GM18502 (cell line): ENCODE measurements at regions not wholly inside any gene's neighbourhood (a gene's known extent, or its start where the extent isn't known, plus 50 kb on each side); places are given as distances from the start of the nearest gene placed in this dataset.
"Not testable (repeated sequence)": the region's sequence is repeated elsewhere in the genome, so short reads cannot be mapped to it uniquely, and the experiment has no call there.

Source experiments
- ATAC-seq: cut with Tn5 transposase; IDR thresholded peaks from one replicate; pipeline ENCODE4 v1.9.1; 2021; ENCODE audit warnings: mild to moderate bottlenecking; ENCODE audit not compliant: unreplicated experiment, poor library complexity

DNA sequence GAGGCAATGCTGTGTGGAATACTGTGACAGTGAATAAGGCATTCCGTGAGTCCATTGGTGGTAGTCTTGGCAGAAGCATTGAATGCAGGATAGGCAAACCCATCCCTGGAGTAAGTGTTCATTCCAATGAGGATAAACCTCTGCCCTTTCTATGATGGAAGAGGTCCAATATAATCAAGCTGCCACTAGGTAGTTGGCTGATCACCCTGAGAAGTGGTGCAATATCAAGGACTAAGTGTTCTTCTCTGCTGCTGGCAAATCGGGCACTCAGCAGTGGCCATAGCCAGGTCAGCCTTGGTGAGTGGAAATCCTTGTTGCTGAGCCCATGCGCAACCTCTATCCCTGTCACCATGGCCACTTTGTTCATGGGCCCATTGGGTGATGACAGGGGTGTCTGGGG lies 70.1 kb downstream of the FBXO4 start:
- no peak for ATAC-seq

DNA sequence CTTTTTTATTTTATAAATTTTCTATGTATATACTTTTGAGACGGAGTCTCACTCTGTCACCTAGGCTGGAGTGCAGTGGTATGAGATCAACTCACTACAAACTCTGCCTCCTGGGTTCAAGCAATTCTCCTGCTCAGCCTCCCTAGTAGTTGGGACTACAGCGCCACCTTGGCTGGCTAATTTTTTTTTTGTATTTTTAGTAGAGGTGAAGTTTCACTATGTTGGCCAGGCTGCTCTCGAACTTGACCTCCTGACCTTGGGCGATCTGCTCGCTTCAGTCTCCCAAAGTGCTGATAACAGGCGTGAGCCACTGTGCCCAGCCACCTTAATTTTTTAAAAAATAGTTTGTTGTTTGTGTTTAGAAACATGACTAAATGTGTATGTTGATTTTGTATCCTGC lies 76.6 kb downstream of the FBXO4 start:
- no peak for ATAC-seq

DNA sequence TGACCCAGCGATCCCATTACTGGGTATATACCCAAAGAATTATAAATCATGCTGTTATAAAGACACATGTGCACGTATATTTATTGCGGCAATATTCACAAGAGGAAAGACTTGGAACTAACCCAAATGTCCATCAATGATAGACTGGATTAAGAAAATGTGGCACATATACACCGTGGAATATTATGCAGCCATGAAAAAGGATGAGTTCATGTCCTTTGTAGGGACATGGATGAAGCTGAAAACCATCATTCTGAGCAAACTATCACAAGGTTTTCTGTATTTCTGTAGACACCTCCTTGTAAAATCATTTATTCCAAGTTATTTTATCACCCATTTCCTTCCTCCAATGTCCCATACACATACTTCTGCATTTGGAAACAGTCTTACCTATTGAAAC lies 78.8 kb downstream of the FBXO4 start:
- not testable (repeated sequence) for ATAC-seq

DNA sequence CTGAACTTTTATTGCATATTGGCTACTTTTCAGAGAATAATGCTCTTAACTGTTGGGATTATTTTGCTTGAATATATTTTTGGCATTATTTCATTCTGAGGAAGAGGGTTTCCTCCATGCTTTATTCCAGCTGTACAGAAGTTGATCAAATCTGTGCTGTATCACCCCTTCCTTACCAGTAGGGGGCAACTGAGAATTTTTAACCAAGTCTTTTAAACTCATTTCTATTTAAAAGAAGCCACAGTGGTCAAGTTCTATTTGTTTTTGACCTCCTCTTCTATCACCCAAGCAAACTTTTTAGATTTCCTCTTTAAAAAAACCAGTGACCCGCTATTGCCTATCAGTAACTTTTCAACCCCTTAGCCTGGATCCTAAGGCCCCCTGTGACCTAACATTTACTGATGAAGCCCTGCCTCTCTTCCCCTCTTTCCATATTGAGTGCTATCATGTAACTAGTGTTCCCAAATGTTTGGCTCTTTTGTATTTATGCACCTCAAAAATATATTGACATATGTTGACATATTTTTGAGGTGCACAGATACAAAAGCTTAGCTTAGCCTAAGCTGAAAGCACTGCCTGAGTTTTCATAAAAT lies 80.6 kb downstream of the FBXO4 start:
- peak; percentile 79 for ATAC-seq

DNA sequence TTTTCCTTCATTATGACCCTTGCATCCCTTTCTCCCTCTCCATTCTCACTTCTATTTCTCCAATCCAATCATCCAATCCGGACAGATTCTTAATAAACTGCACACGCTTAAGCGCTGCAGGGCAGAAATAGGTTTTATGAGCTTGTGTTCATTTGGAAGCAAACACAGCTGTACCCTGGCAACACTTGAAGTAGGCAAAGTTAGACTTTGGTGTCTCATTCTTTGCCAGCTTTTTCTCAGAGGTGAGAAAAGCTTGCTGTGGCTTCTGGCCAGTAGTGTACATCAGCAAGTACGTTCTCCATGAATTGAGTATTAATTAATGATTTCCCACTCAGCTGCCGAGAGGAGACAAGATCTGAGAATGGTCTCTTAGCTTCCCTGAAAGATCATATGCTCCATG lies 88.5 kb downstream of the FBXO4 start:
- ATAC-seq, result no peak

DNA sequence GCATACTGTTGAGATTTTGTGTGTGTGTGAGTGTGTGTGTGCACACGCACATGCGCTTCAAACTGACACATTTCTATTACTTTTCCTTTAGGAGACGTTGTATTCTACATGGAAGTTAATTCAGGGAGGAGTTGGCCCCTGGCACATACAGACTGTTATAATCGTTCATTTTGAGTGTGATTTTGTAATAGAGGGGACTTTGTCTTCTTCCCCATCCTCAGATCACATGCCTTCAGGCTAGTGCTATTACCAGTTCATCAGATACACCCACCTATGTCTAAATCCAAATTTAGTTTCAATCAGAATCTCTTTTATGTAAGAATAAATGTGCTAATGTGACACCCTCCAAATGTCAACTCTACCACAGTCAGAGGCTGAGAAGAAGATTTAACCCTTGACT lies 90.2 kb downstream of the FBXO4 start:
- no peak for ATAC-seq

DNA sequence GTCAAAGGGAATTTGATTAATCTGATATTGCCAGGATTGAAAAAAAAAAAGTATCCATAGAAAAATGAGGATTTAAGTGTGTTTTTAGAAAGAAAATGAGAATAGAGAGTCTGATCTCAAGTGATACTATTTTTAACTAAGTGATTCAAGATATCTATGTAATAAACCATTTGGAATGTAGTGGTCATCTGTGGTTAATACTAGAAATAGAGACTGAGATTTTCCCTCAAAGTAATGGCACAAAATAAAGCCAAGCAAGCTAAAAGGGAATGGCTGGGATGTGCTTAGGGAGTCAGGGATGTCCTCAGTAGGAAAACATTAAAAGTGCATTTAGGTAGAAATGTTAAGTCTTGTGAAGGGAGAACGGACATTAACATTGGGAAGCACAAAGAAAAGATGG lies 90.6 kb downstream of the FBXO4 start:
- ATAC-seq, result no peak

DNA sequence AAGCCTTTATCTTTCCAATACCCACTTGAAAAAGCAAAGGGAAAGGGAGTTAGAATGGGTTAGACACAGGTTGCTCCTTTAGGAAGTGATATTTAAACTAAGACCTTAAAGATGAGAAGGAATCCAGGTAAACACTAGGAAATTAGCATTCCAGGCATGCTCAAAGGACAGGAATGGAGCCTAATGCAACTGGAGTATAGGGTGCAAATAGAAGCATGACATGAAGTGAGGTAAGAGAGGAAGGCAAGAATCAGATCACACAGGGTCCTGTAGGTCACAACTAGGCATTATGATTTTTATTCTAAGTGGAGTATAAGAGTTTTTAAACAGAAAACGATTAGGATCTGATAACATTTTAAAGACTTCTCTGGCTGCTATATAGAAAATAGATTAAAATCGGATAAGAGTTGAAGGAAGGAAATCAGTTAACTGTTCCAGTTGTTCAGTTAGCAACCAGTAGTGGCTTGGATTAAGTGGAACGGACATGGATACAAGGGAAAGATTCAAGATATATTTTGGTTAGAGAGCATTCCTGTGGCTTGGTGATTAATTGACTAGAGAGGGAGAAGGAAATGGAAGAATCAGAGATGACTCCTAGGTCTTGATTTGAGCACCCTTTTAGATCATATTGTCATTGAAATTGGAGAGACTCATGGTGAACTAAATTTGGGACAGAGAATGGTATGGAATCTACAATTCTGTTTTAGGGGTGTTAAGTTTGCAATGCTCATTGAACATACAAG lies 95.9 kb downstream of the FBXO4 start:
- no peak for ATAC-seq

DNA sequence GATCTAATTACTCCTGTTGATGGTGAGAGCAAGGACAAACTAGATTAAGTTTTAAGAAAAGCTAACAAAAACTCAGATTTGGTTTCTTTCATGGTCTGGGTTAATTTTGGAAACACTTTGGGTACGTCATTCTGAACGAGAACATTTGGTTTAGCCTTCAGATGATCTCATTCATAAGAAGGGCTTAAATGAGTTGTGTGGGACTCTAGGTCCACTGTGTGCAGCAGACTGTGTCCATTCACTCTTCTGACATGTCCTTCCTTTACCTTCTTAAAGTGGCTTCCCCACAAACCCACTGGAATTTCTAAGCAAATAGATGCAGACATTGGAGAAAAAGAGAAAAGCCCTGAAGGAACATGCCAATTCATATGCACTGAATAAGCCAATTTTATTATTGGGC lies 96.8 kb downstream of the FBXO4 start:
- no peak for ATAC-seq

DNA sequence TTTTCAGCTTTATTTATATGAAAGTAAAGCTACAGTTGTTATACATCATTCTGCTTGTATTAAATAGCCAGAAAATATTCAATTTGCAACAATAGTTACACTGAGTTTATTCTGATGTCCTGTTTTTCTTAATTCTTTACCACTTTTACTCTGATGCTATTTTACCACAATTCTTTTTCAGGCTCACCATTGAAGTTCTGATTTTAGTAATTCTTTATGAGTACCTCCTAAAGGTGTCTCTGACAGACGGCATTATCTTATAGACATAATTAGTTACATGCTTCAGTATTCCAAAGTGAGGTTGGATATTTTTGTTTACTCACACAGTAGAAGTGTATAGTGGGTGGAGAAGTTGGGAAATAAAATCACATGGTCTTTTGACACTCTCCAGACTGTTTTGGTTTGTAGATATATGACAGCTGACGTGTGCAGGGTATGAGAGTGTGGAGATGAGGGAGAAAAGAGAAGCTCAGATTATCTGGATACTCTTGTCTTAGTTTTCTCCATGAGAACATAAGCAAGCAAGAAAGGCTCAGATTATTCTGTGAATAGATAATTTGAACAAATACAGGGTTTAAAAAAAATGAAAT lies 97.4 kb downstream of the FBXO4 start:
- no peak for ATAC-seq

DNA sequence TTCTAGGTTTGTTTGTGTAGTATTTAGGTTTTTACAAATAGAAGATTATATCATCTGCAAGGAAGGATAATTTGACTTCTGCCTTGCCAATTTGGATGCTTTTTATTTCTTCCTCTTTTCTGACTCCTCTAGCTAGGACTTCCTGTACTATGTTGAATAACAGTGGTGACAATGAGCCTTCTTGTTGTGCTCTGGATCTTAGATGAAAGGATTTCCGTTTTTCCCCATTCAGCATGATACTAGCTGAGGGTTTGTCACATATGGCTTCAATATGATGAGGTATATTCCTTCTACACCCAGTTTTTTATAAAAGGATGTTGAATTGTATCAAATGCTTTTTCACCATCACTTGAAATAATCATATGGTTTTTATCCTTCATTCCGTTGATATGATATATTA lies 101.4 kb downstream of the FBXO4 start:
- ATAC-seq, result no peak

DNA sequence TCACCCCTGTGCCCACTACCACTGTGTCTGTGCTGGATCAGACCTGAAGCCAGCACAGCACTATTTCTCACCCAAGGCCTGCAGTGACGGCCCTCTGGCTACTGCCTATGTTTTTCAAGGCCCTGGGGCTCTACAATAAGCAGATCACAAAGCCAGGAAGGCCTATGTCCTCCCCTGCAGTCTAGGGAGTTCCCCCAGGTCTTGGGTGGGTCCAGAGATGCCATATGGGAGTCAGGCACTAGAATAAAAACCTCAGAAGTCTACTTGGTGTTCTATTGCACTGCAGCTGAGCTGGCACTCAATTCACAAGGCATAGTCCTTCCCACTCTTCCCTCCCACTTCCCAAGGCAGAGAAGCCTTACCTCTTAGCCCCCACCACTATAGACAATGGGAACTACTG lies 107.1 kb downstream of the FBXO4 start:
- no peak for ATAC-seq

DNA sequence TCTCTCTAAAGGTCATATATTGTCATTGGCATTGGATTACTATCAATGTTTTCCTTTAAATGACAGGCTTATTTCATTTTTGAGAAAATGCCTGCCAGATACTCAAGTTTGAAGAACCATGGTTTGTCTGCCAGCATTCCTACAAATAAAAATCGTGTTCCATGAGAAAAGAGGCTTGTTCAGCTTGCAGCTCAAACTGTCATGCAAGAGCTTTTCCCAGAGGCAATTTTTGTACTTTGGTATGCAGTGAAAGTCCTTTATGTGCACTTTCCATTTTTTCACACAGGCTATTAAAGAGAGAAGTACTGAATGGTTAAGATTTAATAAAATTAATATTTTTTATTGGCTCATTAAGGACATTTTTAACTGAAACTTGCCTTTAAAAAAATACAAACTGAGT lies 110.4 kb downstream of the FBXO4 start:
- no peak for ATAC-seq

DNA sequence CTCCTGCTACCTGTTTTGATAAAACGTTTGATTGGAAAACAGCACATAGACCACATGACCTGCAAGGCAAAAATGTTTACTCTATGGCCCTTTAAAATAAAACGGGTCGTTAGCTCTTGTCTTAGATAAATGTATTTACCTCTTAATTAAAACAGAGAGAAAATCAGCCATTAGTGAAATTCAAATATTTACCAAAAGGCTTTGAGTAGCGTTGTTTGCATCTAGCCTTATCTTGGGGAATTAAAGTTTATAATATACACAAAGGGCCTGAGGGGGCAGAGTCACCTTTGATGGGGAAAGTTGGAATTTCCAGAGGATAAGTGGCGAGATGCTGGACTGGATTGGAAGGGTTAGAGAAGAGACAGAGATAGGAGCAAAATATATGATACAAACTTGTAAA lies 111.3 kb downstream of the FBXO4 start:
- ATAC-seq, result no peak

DNA sequence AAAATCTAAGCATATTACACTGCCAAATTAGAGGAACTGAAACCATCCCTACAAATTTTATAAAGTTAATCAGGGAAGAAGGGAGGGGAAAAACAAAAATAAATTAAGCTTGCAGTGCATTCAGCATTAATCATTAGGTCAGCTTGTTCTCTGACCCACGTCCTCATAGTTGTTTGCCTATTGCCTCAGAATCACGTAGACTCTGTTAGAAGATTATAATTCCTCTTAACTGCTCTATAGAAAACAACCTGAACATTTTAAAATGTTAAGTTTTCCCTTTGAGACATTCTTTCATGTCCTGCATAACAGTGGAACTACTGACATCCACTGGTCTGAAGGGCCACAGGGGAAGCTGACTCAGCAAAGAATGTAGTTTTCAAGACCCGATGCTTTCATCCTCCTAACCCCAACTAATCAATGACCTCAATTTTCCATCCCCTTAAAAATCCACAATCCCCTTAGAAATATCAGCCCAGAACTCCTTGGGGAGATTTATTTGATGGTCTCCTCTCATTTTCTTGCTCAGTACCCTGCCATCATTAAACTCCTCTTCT lies 112.4 kb downstream of the FBXO4 start:
- no peak for ATAC-seq

DNA sequence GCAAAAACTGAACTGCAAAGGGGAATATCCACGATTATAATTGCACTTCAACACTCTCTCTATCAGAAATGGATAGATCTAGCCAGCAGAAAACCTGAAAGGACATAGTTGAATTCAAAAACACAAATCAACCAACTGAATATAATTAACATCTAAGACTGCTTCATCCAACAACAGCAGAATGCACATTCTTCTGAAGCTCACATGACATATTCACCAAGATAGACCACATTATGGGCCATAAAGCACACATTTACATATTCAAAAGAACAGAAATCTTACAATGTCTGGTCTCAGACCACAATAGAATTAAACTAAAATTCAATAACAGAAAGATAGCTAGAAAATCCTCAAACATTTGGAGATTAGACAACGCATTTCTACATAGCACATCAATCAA lies 118.3 kb downstream of the FBXO4 start:
- ATAC-seq, result no peak

DNA sequence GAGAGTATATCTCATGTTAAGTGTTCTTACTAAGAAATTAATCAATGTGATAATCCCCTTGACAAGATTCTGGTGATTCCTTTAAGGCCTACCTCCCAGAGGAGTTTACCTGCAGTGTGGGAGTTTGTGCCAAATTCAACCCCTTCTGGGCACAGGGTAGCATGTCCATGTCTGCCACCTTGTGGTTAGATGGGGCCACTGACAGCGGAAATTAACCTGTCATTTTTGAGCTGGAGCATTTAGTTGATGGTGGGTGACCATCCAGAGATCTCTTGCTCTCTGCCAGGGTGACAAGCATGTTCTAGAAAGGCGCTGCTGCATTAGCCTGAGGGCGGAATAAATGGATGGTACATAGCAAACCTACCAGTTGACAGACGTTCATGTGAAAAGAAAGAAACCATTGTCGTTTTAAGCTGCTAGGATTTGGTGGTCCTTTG lies 132.2 kb downstream of the FBXO4 start:
- ATAC-seq, result peak; percentile 94

DNA sequence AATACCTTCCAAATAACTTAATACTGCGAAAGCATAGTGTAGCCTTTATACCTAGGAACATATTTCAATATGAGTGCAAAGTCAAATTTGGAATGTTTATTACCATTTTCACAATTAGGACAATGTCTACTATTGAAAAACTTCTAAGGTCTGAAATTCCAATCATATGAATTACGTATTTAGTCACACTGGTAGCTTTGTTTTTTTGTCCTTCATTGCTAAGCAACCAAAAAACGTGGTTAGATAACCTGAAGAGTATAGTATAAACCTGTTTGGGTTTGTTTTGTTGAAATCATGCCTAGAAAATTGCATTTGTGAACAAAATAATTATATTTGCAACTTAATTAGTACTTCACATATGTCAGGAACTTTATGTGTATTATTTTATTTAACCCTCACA lies 134.2 kb downstream of the FBXO4 start:
- no peak for ATAC-seq

DNA sequence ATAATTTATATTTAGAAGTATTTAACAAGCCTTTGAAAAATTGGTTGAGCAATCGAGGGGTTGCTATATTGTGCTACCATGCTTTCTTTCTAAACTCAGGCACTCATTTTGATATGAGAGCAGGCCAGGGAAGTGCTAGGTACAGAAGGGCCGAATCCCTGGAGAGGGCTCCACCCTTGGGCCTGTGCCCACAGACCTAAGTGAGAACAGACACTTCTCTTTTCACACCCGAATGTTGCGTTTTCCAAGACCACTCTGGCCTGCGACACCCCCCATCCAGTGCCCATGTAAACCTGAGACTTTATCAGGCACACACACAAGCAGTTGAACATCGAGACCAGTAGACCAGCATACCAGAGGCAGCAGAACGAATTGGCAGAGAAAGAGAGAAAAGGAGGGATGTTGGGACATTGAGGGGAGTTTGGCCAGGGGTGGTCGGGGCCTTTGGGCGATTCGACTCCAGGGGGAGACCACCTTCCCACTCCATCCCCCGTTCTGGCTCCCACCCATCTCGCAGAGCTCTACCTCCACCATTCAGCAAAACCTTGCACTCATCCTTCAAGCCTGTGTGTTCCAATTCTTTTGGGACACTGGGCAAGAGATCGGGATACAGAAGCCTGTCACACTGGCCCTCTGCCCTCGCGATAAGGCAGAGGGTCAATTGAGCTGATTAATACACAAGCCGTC lies 134.8 kb downstream of the FBXO4 start:
- ATAC-seq, result no peak

DNA sequence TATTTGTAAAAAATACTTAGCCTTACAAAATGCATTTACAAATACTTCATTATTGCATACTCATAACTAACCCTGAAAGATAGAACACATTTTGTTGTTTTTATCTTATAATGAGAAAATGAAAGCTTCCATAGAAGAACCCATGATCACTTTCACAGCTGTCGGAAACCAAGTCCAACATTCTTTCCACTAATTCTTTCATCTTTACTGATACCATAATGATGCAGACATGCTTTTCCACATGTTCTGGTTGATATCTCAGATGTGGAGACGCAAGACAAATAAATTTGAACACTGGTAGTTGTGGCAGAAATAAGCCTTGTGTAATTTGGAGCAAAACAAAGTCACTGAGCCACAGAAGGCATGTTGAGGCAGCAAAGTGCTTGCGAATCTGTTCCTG lies 136.0 kb downstream of the FBXO4 start:
- ATAC-seq, result no peak

DNA sequence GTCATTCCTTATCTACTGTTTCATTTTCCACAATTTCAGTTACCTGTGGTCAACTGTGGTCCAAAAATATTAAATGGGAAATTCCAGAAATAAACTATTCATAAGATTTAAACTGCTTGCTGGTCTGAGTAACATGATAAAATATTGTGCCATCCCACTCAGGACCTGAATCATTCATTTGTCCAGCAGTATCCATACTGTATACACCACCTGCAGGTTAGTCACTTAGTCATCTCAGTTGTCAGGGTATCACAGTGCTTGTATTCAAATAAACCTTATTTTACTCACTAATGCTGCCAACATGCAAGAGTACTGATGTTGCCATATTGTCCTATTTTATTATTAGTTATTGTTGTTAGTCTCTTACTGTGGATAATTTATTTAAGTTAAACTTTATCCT lies 139.7 kb downstream of the FBXO4 start:
- no peak for ATAC-seq
